ENCODE measurements at regions not wholly inside any gene's neighbourhood (a gene's known extent, or its start where the extent isn't known, plus 50 kb on each side); places are given as distances from the start of the nearest gene placed in this dataset.

- no peak for DNase-seq
These were observed 367.5 kb upstream of the ADAMTS16 start for GRCh38 chr5:4772591-4772990.

- no peak for DNase-seq
These were observed 366.3 kb upstream of the ADAMTS16 start for GRCh38 chr5:4773827-4774317.

- DNase-seq, result no peak
These were observed 362.7 kb upstream of the ADAMTS16 start for GRCh38 chr5:4777435-4777834.

GRCh38 chr5:4780633-4781032 is 359.5 kb upstream of the ADAMTS16 start:
- DNase-seq, result no peak

GRCh38 chr5:4781299-4781698 is 358.8 kb upstream of the ADAMTS16 start:
- no peak for DNase-seq

- no peak for DNase-seq
These were observed 354.2 kb upstream of the ADAMTS16 start for GRCh38 chr5:4785971-4786370.

- DNase-seq, result no peak
These were observed 342.7 kb upstream of the ADAMTS16 start for GRCh38 chr5:4797445-4797844.

- DNase-seq, result no peak
These were observed 338.1 kb upstream of the ADAMTS16 start for GRCh38 chr5:4802044-4802443.

GRCh38 chr5:4804691-4805360 is 335.3 kb upstream of the ADAMTS16 start:
- no peak for DNase-seq

GRCh38 chr5:4815002-4815401 is 325.1 kb upstream of the ADAMTS16 start:
- DNase-seq, result no peak

GRCh38 chr5:4817767-4818166 is 322.4 kb upstream of the ADAMTS16 start:
- no peak for DNase-seq

GRCh38 chr5:4831325-4831724 is 308.8 kb upstream of the ADAMTS16 start:
- DNase-seq, result no peak

GRCh38 chr5:4832471-4832870 is 307.7 kb upstream of the ADAMTS16 start:
- DNase-seq, result no peak

GRCh38 chr5:4833104-4833738 is 306.9 kb upstream of the ADAMTS16 start:
- DNase-seq, result no peak

GRCh38 chr5:4837489-4838058 is 302.6 kb upstream of the ADAMTS16 start:
- no peak for DNase-seq

GRCh38 chr5:4845221-4845620 is 294.9 kb upstream of the ADAMTS16 start:
- no peak for DNase-seq

GRCh38 chr5:4847766-4848165 is 292.4 kb upstream of the ADAMTS16 start:
- no peak for DNase-seq

GRCh38 chr5:4855036-4855435 is 285.1 kb upstream of the ADAMTS16 start:
- no peak for DNase-seq

GRCh38 chr5:4855880-4856279 is 284.2 kb upstream of the ADAMTS16 start:
- no peak for DNase-seq

- DNase-seq, result no peak
These were observed 282.4 kb upstream of the ADAMTS16 start for GRCh38 chr5:4857761-4858160.

- no peak for DNase-seq
These were observed 280.5 kb upstream of the ADAMTS16 start for GRCh38 chr5:4859500-4860235.

GRCh38 chr5:4860631-4861030 is 279.5 kb upstream of the ADAMTS16 start:
- DNase-seq, result no peak
